Left ventricle myocardium inferior (tissue), 1 donor: ENCODE measurements at regions not wholly inside any gene's neighbourhood (a gene's known extent, or its start where the extent isn't known, plus 50 kb on each side); places are given as distances from the start of the nearest gene placed in this dataset.

Source experiments
- DNase-seq: peaks from one replicate; pipeline ENCODE4 v3.0.0-alpha.2; 2020
- H3K27ac ChIP-seq: fragments of 200-600 bp; replicated peaks from 2 replicates; pipeline ENCODE4 v1.8.0; 2021
- H3K27me3 ChIP-seq: fragments of 200-600 bp; 2 replicates; pipeline ENCODE4 v1.8.0; 2021; ENCODE audit warnings: low read depth
- H3K36me3 ChIP-seq: fragments of 200-600 bp; 2 replicates; pipeline ENCODE4 v1.8.0; 2021
- H3K4me1 ChIP-seq: fragments of 200-600 bp; 2 replicates; pipeline ENCODE4 v1.8.0; 2021
- H3K4me3 ChIP-seq: fragments of 200-600 bp; 2 replicates; pipeline ENCODE4 v1.8.0; 2021; ENCODE audit warnings: mild to moderate bottlenecking, moderate library complexity
- H3K9me3 ChIP-seq: fragments of 200-600 bp; replicated peaks from 2 replicates; pipeline ENCODE4 v1.8.0; 2021
- CTCF ChIP-seq: fragments of 200-600 bp; IDR thresholded peaks from 2 replicates; pipeline ENCODE4 v1.8.0; 2021; ENCODE audit warnings: antibody characterized with exemption, mild to moderate bottlenecking, borderline replicate concordance
- intact Hi-C: fragments of 100-400 bp; cut with micrococcal nuclease; formaldehyde crosslinking; loops from one replicate; pipeline ENCODE4 v1.11.0; 2022
- donor health status: DM: no; HTN: yes; CAD: no; lungs with severe emphysema.

GRCh38 chr14:49966971-49967630, 74.2 kb downstream of the ARF6 start:
- no peak for TF ChIP-seq CTCF
- intact Hi-C loops: no loop called here
- Histone ChIP-seq H3K36me3 (no peaks in the 10 kb centered on the region), H3K9me3 (no peaks in the 10 kb centered on the region), H3K27ac (no peak overlapping the region), H3K4me3 (no peak overlapping the region), H3K4me1 (peaks cover 22% of the 10 kb centered on the region), H3K27me3 (no peaks in the 10 kb centered on the region)
- DNase-seq: no peak

GRCh38 chr14:49969961-49970360, 77.1 kb downstream of the ARF6 start:
- no peak for TF ChIP-seq CTCF
- Histone ChIP-seq H3K27ac (peak overlapping the region; percentile 65), H3K4me1 (peaks cover 39% of the 10 kb centered on the region), H3K27me3 (no peaks in the 10 kb centered on the region), H3K9me3 (no peaks in the 10 kb centered on the region), H3K36me3 (no peaks in the 10 kb centered on the region), H3K4me3 (no peak overlapping the region)
- intact Hi-C loops: no loop called here
- DNase-seq: no peak

- H3K4me3 ChIP-seq: no peak overlapping the region
- intact Hi-C loops: no loop called here
- no peak for DNase-seq
Observed at GRCh38 chr14:49970474-49971147, 77.7 kb downstream of the ARF6 start.

GRCh38 chr14:49971156-49972130, 78.6 kb downstream of the ARF6 start:
- no peak for TF ChIP-seq CTCF
- H3K4me3 ChIP-seq: no peak overlapping the region
- peaks cover 39% of the 10 kb centered on the region for H3K4me1 ChIP-seq
- H3K27me3 ChIP-seq: no peaks in the 10 kb centered on the region
- H3K9me3 ChIP-seq: no peaks in the 10 kb centered on the region
- intact Hi-C loops: no loop called here
- peak overlapping the region; percentile 65 for H3K27ac ChIP-seq
- no peaks in the 10 kb centered on the region for H3K36me3 ChIP-seq
- no peak for DNase-seq

More at GRCh38 chr14:49970474-49971147, 77.7 kb downstream of the ARF6 start:
- TF ChIP-seq CTCF: no peak
- Histone ChIP-seq H3K4me1 (peaks cover 39% of the 10 kb centered on the region), H3K27me3 (no peaks in the 10 kb centered on the region), H3K36me3 (no peaks in the 10 kb centered on the region), H3K27ac (peak overlapping the region; percentile 65), H3K9me3 (no peaks in the 10 kb centered on the region)

- Histone ChIP-seq H3K4me3 (no peak overlapping the region), H3K27me3 (no peaks in the 10 kb centered on the region), H3K36me3 (no peaks in the 10 kb centered on the region), H3K27ac (peak overlapping the region; percentile 65), H3K9me3 (no peaks in the 10 kb centered on the region), H3K4me1 (peaks cover 39% of the 10 kb centered on the region)
- TF ChIP-seq CTCF: no peak
- no peak for DNase-seq
- intact Hi-C loops: no loop called here
Observed at GRCh38 chr14:49972131-49972671, 79.3 kb downstream of the ARF6 start.
